VCaP (cell line): ENCODE measurements at regions not wholly inside any gene's neighbourhood (a gene's known extent, or its start where the extent isn't known, plus 50 kb on each side); places are given as distances from the start of the nearest gene placed in this dataset.

Experiments
- H3K27ac ChIP-seq: fragments of 450-650 bp; 2 replicates; pipeline ENCODE4 v1.5.1; 2017
- TF ChIP-seq, protein P1 (sequence below): fragments of 450-650 bp; conservative IDR thresholded peaks from 2 replicates; pipeline ENCODE4 v1.5.1; 2017; ENCODE audit warnings: mild to moderate bottlenecking, moderate library complexity

GRCh38 chr9:19998823-19999455, 210.1 kb upstream of the SLC24A2 start:
- no peak overlapping the region for H3K27ac ChIP-seq
- TF ChIP-seq, protein P1, sequence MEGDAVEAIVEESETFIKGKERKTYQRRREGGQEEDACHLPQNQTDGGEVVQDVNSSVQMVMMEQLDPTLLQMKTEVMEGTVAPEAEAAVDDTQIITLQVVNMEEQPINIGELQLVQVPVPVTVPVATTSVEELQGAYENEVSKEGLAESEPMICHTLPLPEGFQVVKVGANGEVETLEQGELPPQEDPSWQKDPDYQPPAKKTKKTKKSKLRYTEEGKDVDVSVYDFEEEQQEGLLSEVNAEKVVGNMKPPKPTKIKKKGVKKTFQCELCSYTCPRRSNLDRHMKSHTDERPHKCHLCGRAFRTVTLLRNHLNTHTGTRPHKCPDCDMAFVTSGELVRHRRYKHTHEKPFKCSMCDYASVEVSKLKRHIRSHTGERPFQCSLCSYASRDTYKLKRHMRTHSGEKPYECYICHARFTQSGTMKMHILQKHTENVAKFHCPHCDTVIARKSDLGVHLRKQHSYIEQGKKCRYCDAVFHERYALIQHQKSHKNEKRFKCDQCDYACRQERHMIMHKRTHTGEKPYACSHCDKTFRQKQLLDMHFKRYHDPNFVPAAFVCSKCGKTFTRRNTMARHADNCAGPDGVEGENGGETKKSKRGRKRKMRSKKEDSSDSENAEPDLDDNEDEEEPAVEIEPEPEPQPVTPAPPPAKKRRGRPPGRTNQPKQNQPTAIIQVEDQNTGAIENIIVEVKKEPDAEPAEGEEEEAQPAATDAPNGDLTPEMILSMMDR: no peak

GRCh38 chr9:19998153-19998552, 209.3 kb upstream of the SLC24A2 start:
- TF ChIP-seq, protein P1: no peak
- no peak overlapping the region for H3K27ac ChIP-seq

DNA sequence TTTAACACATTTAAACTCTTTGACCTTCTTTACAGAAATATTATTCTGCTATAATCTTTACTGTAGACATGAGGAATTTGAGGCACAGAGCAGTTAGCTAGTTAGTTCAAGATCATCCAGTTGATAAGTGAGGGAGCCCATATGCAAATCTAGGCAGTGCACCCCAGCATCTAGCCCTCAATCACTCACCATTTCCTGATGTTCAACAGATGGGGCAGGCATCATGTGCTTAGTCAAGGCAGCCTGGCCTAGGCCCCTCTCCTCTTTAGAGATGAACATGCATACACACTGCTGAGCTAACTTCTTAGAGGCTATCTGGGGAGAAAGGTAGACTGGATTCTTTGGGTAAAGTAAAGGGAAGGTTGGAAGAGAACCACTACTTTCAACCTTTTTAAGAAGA, 206.8 kb upstream of the SLC24A2 start:
- TF ChIP-seq, protein P1: no peak
- H3K27ac ChIP-seq: no peak overlapping the region

GRCh38 chr9:19994296-19994695, 205.5 kb upstream of the SLC24A2 start:
- TF ChIP-seq, protein P1: no peak
- H3K27ac ChIP-seq: no peak overlapping the region

DNA sequence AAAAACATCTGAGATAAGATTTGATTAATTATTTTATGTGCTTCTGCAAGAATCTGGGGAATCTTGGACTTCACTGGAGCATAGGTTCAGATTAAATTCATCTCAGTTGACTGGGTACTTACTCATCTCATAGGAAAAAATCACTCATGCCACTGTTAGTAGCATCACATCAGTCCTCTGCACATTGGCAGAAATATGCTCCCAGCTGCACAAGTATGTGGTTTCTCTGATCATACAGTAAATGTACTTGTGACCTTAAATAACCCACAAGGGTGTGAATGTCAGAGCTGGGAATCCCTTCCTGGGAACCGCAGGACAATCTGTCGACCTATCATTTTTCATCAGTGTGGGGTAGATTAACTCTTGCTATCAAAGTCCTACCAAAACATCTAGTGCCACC, 203.7 kb upstream of the SLC24A2 start:
- TF ChIP-seq, protein P1: no peak
- no peak overlapping the region for H3K27ac ChIP-seq

- TF ChIP-seq, protein P1: no peak
- H3K27ac ChIP-seq: no peak overlapping the region
Observed at GRCh38 chr9:19989213-19989612, 200.4 kb upstream of the SLC24A2 start.

DNA sequence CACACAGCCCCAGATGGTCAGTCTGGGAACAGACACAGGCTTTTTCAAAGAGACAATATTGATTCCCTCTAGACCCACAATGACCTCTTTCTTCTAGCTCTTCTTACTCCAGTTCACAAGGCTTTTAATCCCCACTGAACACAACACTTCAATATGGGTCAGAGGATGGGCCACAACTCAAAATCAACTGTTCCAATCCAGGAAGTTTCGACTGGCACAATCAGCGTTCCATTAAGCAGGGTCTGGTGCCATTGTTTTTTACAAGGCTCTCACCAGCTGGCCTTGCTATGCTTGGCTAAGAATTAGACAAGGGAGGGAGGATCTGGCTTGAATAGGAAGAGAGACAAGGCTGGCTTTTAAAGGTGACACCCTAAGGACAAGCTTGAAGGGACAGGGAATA, 199.4 kb upstream of the SLC24A2 start:
- H3K27ac ChIP-seq: no peak overlapping the region
- TF ChIP-seq, protein P1: no peak
